ENCODE measurements at regions not wholly inside any gene's neighbourhood (a gene's known extent, or its start where the extent isn't known, plus 50 kb on each side); places are given as distances from the start of the nearest gene placed in this dataset.

DNA sequence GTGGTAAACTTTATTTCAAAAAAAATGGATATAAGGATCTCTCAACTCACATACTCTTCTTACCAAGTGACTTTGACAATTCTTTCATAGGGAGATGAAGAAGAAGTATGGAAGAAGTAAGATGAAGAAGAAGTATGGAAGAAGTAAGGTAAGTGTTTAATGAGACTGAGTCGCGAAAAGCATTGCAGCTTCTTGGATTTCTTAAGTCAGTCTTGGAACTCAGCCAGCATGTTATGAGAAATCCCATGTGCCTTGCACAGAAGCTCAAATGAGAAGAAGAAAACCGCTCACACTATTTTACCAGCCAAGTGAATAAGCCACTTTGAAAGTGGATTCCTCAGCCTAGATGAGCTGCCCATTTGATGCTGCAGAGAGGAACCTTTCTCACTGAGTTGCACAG lies 332.0 kb upstream of the CCDC179 start:
- Mint-ChIP-seq H3K4me1 (no peaks in the 10 kb centered on the region), H3K27ac (no peak overlapping the region), H3K4me3 (no peak overlapping the region), H3K9me3 (no peaks in the 10 kb centered on the region), H3K27me3 (ENCODE audit: low read depth) (no peaks in the 10 kb centered on the region), H3K36me3 (ENCODE audit: low read depth) (no peaks in the 10 kb centered on the region)
- TF ChIP-seq, protein P1, sequence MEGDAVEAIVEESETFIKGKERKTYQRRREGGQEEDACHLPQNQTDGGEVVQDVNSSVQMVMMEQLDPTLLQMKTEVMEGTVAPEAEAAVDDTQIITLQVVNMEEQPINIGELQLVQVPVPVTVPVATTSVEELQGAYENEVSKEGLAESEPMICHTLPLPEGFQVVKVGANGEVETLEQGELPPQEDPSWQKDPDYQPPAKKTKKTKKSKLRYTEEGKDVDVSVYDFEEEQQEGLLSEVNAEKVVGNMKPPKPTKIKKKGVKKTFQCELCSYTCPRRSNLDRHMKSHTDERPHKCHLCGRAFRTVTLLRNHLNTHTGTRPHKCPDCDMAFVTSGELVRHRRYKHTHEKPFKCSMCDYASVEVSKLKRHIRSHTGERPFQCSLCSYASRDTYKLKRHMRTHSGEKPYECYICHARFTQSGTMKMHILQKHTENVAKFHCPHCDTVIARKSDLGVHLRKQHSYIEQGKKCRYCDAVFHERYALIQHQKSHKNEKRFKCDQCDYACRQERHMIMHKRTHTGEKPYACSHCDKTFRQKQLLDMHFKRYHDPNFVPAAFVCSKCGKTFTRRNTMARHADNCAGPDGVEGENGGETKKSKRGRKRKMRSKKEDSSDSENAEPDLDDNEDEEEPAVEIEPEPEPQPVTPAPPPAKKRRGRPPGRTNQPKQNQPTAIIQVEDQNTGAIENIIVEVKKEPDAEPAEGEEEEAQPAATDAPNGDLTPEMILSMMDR (IDR thresholded peaks at IDR 0.05; ENCODE audit: unreplicated experiment in 3 of 3) = no peak

DNA sequence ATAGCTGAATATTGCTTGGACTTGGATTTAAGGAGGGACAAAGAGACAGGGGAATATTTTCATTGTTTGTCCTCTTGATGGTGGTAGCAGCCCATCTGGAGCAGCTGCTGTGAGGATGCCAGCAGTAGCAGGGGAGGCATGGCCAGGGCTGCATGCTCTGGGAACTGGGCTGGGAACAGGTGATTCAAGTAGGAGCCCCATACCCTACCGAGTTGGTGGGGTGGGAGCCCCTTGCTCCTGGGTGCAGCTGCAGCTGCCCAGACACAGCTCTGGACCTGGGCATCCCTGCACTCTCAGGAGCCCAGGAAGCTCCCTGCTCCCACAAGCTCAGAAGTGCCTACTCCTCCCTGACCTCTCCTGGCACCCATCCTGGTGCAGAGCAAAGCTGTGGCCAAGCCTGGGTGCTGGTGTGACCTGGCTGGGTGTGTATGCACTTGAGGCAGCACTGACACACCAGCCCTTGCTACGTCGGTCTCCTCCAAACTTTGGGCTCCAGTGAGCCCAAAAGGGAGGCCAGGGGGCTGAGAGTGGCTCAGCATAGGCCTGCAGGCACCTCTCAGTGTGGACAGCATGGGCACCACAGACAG lies 341.8 kb upstream of the CCDC179 start:
- H3K9me3 Mint-ChIP-seq = peaks cover 18% of the 10 kb centered on the region

GRCh38 chr11:23202611-23203010 lies 342.3 kb upstream of the CCDC179 start:
- H3K4me1 Mint-ChIP-seq = peaks cover 12% of the 10 kb centered on the region
- H3K27me3 Mint-ChIP-seq (ENCODE audit: low read depth) = no peaks in the 10 kb centered on the region
- no peak overlapping the region for H3K27ac Mint-ChIP-seq
- H3K9me3 Mint-ChIP-seq = peaks cover 17% of the 10 kb centered on the region
- TF ChIP-seq, protein P1 (IDR thresholded peaks at IDR 0.05; ENCODE audit: unreplicated experiment in 3 of 3) = no peak
- peaks cover 4% of the 10 kb centered on the region for H3K36me3 Mint-ChIP-seq (ENCODE audit: low read depth)
- H3K4me3 Mint-ChIP-seq = no peak overlapping the region

More for the DNA sequence above, 341.8 kb upstream of the CCDC179 start:
- no peaks in the 10 kb centered on the region for H3K27me3 Mint-ChIP-seq (ENCODE audit: low read depth)
- no peak overlapping the region for H3K27ac Mint-ChIP-seq
- peaks cover 12% of the 10 kb centered on the region for H3K4me1 Mint-ChIP-seq
- TF ChIP-seq, protein P1 (IDR thresholded peaks at IDR 0.05; ENCODE audit: unreplicated experiment in 3 of 3) = no peak
- no peak overlapping the region for H3K4me3 Mint-ChIP-seq
- H3K36me3 Mint-ChIP-seq (ENCODE audit: low read depth) = peaks cover 4% of the 10 kb centered on the region

DNA sequence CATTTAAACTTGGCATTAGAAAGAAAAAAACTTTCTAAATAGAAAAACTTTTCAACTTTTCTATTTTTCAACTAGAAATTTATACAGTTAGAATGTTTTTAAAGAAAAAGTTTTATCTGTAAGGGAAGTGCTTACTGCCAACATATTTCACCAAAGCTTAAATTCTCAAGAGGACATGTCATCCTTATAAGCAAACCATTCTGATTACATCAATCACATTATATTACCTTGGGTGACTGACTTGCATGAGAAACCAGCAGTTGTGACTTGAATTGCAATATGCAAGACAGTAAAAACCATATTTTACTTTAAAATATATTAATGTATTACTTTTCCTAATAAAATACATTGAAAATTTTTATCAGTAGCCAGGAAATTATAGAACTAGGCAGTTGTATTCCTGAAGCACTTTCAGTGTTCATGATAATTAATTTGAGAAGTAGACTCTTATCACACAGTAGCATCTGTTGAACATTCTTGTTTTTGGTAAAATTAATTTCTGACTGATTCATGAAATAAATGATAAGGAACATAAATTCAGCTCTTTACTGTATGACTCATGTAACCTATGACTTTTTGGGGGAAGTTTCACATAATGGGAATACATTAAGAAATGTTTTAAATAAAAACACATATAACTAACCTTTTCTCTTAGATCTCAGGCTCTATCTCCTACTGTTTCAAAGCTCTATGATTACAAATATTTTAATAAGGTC lies 345.0 kb upstream of the CCDC179 start:
- peaks cover 10% of the 10 kb centered on the region for H3K9me3 Mint-ChIP-seq
- H3K27me3 Mint-ChIP-seq (ENCODE audit: low read depth) = no peaks in the 10 kb centered on the region

GRCh38 chr11:23206741-23207336 lies 346.6 kb upstream of the CCDC179 start:
- H3K4me1 Mint-ChIP-seq = peaks cover 14% of the 10 kb centered on the region
- no peak overlapping the region for H3K4me3 Mint-ChIP-seq
- H3K36me3 Mint-ChIP-seq (ENCODE audit: low read depth) = no peaks in the 10 kb centered on the region
- peaks cover 3% of the 10 kb centered on the region for H3K9me3 Mint-ChIP-seq
- TF ChIP-seq, protein P1 (IDR thresholded peaks at IDR 0.05; ENCODE audit: unreplicated experiment in 3 of 3) = no peak
- no peak overlapping the region for H3K27ac Mint-ChIP-seq
- no peaks in the 10 kb centered on the region for H3K27me3 Mint-ChIP-seq (ENCODE audit: low read depth)

More for the DNA sequence above, 345.0 kb upstream of the CCDC179 start:
- H3K4me1 Mint-ChIP-seq = peaks cover 12% of the 10 kb centered on the region
- H3K27ac Mint-ChIP-seq = no peak overlapping the region
- no peaks in the 10 kb centered on the region for H3K36me3 Mint-ChIP-seq (ENCODE audit: low read depth)
- no peak overlapping the region for H3K4me3 Mint-ChIP-seq
- TF ChIP-seq, protein P1 (IDR thresholded peaks at IDR 0.05; ENCODE audit: unreplicated experiment in 3 of 3) = no peak
